ENCODE measurements at regions not wholly inside any gene's neighbourhood (a gene's known extent, or its start where the extent isn't known, plus 50 kb on each side); places are given as distances from the start of the nearest gene placed in this dataset.

DNA sequence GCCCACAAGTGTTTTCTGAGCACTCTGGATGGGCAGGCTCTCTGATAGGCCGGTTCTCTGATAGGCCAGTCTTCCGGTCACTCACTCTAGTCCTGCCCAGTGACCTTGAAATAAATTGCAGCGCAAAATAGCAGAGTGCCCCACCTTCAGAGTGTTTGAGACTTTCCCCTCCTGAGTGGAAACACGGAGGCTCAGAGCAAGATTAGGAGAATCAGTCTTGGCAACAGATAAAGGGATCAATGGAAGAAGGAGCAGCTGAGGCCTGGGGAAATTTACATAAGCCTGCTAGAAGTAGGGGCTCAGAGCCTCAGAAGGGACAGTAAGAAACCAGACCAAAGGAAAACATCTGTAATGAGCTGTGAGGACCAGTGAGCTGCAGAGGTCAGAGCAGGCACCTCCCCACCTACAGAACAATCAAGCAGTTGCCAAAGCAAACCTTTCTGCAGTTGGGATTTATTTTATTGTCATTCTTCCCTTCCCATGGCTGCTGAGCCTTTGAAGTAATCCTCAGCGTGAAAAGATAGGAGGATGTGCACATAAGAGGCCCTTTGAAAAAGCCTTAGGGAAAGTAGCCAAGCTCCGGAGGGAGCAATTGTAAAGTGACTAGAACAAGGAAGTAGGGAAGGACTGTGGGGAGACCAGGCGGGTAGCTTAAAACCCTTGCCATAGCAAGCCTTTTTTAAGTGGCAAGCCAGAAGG, 89.1 kb upstream of the TSPAN5 start:
- Histone ChIP-seq H3K9ac (ENCODE audit: low read length) (no peak overlapping the region), H3K9me3 (ENCODE audit: insufficient read depth, low read depth, low read length) (no peaks in the 10 kb centered on the region), H3K4me1 (ENCODE audit: insufficient read depth, low read length) (no peaks in the 10 kb centered on the region), H3K4me3 (ENCODE audit: insufficient read depth, low read depth, low read length) (no peak overlapping the region), H2AFZ (ENCODE audit: low read depth, low read length) (peak overlapping the region; percentile 44), H3K36me3 (ENCODE audit: insufficient read depth, low read length) (no peaks in the 10 kb centered on the region), H3K27ac (ENCODE audit: low read depth, low read length) (no peak overlapping the region), H3K4me2 (ENCODE audit: low read length) (no peak overlapping the region), H4K20me1 (ENCODE audit: insufficient read depth, low read length) (no peaks in the 10 kb centered on the region), H3K79me2 (ENCODE audit: insufficient read depth, low read length) (no peaks in the 10 kb centered on the region), H3K27me3 (ENCODE audit: insufficient read depth, low read length) (no peaks in the 10 kb centered on the region)
- FAIRE-seq (no peak), DNase-seq (ENCODE audit: low read depth) (peak; percentile 20)
- Mint-ChIP-seq H3K9me3 (ENCODE audit: unreplicated experiment) (peaks cover 4% of the 10 kb centered on the region), H3K27me3 (ENCODE audit: low read depth, unreplicated experiment) (no peaks in the 10 kb centered on the region), H3K4me1 (ENCODE audit: low read depth, unreplicated experiment) (peaks cover 10% of the 10 kb centered on the region), H3K36me3 (ENCODE audit: low read depth, unreplicated experiment) (no peaks in the 10 kb centered on the region), H3K27ac (ENCODE audit: unreplicated experiment) (no peak overlapping the region), H3K4me3 (ENCODE audit: unreplicated experiment) (no peak overlapping the region)
- TF ChIP-seq, protein P1, sequence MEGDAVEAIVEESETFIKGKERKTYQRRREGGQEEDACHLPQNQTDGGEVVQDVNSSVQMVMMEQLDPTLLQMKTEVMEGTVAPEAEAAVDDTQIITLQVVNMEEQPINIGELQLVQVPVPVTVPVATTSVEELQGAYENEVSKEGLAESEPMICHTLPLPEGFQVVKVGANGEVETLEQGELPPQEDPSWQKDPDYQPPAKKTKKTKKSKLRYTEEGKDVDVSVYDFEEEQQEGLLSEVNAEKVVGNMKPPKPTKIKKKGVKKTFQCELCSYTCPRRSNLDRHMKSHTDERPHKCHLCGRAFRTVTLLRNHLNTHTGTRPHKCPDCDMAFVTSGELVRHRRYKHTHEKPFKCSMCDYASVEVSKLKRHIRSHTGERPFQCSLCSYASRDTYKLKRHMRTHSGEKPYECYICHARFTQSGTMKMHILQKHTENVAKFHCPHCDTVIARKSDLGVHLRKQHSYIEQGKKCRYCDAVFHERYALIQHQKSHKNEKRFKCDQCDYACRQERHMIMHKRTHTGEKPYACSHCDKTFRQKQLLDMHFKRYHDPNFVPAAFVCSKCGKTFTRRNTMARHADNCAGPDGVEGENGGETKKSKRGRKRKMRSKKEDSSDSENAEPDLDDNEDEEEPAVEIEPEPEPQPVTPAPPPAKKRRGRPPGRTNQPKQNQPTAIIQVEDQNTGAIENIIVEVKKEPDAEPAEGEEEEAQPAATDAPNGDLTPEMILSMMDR (IDR thresholded peaks at IDR 0.05; ENCODE audit: insufficient read depth, low read depth, low read length): no peak
- no peak for TF ChIP-seq EZH2 (IDR thresholded peaks at IDR 0.05; ENCODE audit: insufficient read depth, low read length)

DNA sequence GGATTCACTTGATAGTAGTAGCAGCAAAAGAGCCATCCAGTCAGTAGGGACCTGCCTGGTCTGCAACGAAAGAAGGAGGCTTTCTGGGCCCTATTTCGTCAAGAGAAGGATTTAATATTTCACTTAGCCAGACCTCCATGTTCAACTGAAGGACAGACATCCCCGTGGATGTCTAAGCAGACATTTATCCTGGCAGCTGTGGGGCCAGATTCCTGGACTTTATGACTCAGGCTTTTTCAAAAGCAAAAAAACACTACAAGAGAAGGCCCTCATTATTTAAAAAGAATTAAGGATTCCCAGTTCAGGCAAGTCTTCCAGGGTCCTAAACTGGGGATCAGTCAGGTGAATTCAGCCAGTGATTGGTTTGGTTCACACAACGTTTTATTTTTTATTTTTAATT, 88.5 kb upstream of the TSPAN5 start:
- no peak for FAIRE-seq
- Histone ChIP-seq H3K27me3 (ENCODE audit: insufficient read depth, low read length) (no peaks in the 10 kb centered on the region), H4K20me1 (ENCODE audit: insufficient read depth, low read length) (no peaks in the 10 kb centered on the region), H3K9me3 (ENCODE audit: insufficient read depth, low read depth, low read length) (no peaks in the 10 kb centered on the region), H3K4me3 (ENCODE audit: insufficient read depth, low read depth, low read length) (no peak overlapping the region), H3K36me3 (ENCODE audit: insufficient read depth, low read length) (no peaks in the 10 kb centered on the region), H3K79me2 (ENCODE audit: insufficient read depth, low read length) (no peaks in the 10 kb centered on the region), H3K27ac (ENCODE audit: low read depth, low read length) (no peak overlapping the region), H3K4me1 (ENCODE audit: insufficient read depth, low read length) (no peaks in the 10 kb centered on the region), H2AFZ (ENCODE audit: low read depth, low read length) (no peak overlapping the region), H3K9ac (ENCODE audit: low read length) (no peak overlapping the region), H3K4me2 (ENCODE audit: low read length) (no peak overlapping the region)
- no peak overlapping the region for H3K4me3 Mint-ChIP-seq (ENCODE audit: unreplicated experiment)
- H3K27me3 Mint-ChIP-seq (ENCODE audit: low read depth, unreplicated experiment): no peaks in the 10 kb centered on the region
- peaks cover 10% of the 10 kb centered on the region for H3K4me1 Mint-ChIP-seq (ENCODE audit: low read depth, unreplicated experiment)
- no peaks in the 10 kb centered on the region for H3K36me3 Mint-ChIP-seq (ENCODE audit: low read depth, unreplicated experiment)
- DNase-seq (ENCODE audit: low read depth): peak; percentile 11
- H3K27ac Mint-ChIP-seq (ENCODE audit: unreplicated experiment): no peak overlapping the region
- H3K9me3 Mint-ChIP-seq (ENCODE audit: unreplicated experiment): peaks cover 4% of the 10 kb centered on the region
- TF ChIP-seq EZH2 (IDR thresholded peaks at IDR 0.05; ENCODE audit: insufficient read depth, low read length): no peak
- TF ChIP-seq, protein P1 (IDR thresholded peaks at IDR 0.05; ENCODE audit: insufficient read depth, low read depth, low read length): no peak

DNA sequence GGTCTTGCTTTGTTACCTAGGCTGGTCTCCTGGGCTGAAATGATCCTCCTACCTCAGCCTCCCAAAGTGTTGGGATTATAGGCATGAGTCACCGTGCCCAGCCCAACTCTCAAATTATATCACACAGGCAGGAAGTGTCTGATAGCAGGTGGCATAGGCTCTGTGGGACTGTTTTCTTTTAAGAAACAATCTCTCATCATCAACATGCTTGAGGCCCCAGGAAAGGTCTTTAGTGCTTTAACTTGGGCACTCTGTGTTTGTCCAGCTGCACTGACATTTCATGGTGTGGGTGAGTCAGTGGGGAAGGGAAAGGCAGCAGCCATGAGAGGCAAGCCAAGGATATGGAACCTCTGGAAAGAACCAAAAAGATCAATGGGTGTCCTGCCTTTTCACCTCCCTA, 88.1 kb upstream of the TSPAN5 start:
- H3K4me1 Mint-ChIP-seq (ENCODE audit: low read depth, unreplicated experiment): peaks cover 10% of the 10 kb centered on the region
- no peak overlapping the region for H3K4me3 ChIP-seq (ENCODE audit: insufficient read depth, low read depth, low read length)
- FAIRE-seq: no peak
- no peaks in the 10 kb centered on the region for H3K4me1 ChIP-seq (ENCODE audit: insufficient read depth, low read length)
- TF ChIP-seq, protein P1 (IDR thresholded peaks at IDR 0.05; ENCODE audit: insufficient read depth, low read depth, low read length): no peak
- no peak for TF ChIP-seq EZH2 (IDR thresholded peaks at IDR 0.05; ENCODE audit: insufficient read depth, low read length)
- DNase-seq (ENCODE audit: low read depth): peak; percentile 28
- H3K9me3 Mint-ChIP-seq (ENCODE audit: unreplicated experiment): peaks cover 4% of the 10 kb centered on the region
- no peak overlapping the region for H3K4me2 ChIP-seq (ENCODE audit: low read length)
- no peaks in the 10 kb centered on the region for H4K20me1 ChIP-seq (ENCODE audit: insufficient read depth, low read length)
- H3K27ac ChIP-seq (ENCODE audit: low read depth, low read length): no peak overlapping the region
- no peaks in the 10 kb centered on the region for H3K27me3 ChIP-seq (ENCODE audit: insufficient read depth, low read length)
- H2AFZ ChIP-seq (ENCODE audit: low read depth, low read length): no peak overlapping the region
- H3K27ac Mint-ChIP-seq (ENCODE audit: unreplicated experiment): no peak overlapping the region
- H3K4me3 Mint-ChIP-seq (ENCODE audit: unreplicated experiment): no peak overlapping the region
- H3K36me3 ChIP-seq (ENCODE audit: insufficient read depth, low read length): no peaks in the 10 kb centered on the region
- H3K36me3 Mint-ChIP-seq (ENCODE audit: low read depth, unreplicated experiment): no peaks in the 10 kb centered on the region
- no peak overlapping the region for H3K9ac ChIP-seq (ENCODE audit: low read length)
- no peaks in the 10 kb centered on the region for H3K79me2 ChIP-seq (ENCODE audit: insufficient read depth, low read length)
- H3K27me3 Mint-ChIP-seq (ENCODE audit: low read depth, unreplicated experiment): no peaks in the 10 kb centered on the region
- H3K9me3 ChIP-seq (ENCODE audit: insufficient read depth, low read depth, low read length): no peaks in the 10 kb centered on the region
